ENCODE measurements at regions not wholly inside any gene's neighbourhood (a gene's known extent, or its start where the extent isn't known, plus 50 kb on each side); places are given as distances from the start of the nearest gene placed in this dataset.

- Histone ChIP-seq H3K4me1 (ENCODE audit: insufficient read depth, low read length) (no peaks in the 10 kb centered on the region), H3K36me3 (ENCODE audit: insufficient read depth, low read length) (no peaks in the 10 kb centered on the region), H3K27me3 (ENCODE audit: insufficient read depth, low read length) (no peaks in the 10 kb centered on the region), H3K9ac (ENCODE audit: low read depth, low read length) (no peak overlapping the region), H3K4me3 (ENCODE audit: low read length) (no peak overlapping the region), H3K9me3 (ENCODE audit: insufficient read depth, low read depth, low read length) (no peaks in the 10 kb centered on the region), H3K27ac (ENCODE audit: low read depth, low read length) (no peak overlapping the region)
- WGBS: 100% methylated on average over 3 of the region's 3 CpGs
Measured at GRCh38 chr4:181517491-181517890, 725.7 kb upstream of the TENM3 start.

GRCh38 chr4:181520790-181521189, 722.4 kb upstream of the TENM3 start:
- H3K9me3 ChIP-seq (ENCODE audit: insufficient read depth, low read depth, low read length): no peaks in the 10 kb centered on the region
- H3K27ac ChIP-seq (ENCODE audit: low read depth, low read length): no peak overlapping the region
- H3K36me3 ChIP-seq (ENCODE audit: insufficient read depth, low read length): no peaks in the 10 kb centered on the region
- no peaks in the 10 kb centered on the region for H3K27me3 ChIP-seq (ENCODE audit: insufficient read depth, low read length)
- WGBS: 97% methylated on average over 4 of the region's 4 CpGs
- no peak overlapping the region for H3K9ac ChIP-seq (ENCODE audit: low read depth, low read length)
- H3K4me3 ChIP-seq (ENCODE audit: low read length): no peak overlapping the region
- H3K4me1 ChIP-seq (ENCODE audit: insufficient read depth, low read length): peaks cover 13% of the 10 kb centered on the region

GRCh38 chr4:181523973-181524372, 719.2 kb upstream of the TENM3 start:
- H3K9ac ChIP-seq (ENCODE audit: low read depth, low read length): no peak overlapping the region
- H3K36me3 ChIP-seq (ENCODE audit: insufficient read depth, low read length): no peaks in the 10 kb centered on the region
- H3K4me3 ChIP-seq (ENCODE audit: low read length): no peak overlapping the region
- H3K4me1 ChIP-seq (ENCODE audit: insufficient read depth, low read length): peaks cover 18% of the 10 kb centered on the region
- no peaks in the 10 kb centered on the region for H3K27me3 ChIP-seq (ENCODE audit: insufficient read depth, low read length)
- H3K27ac ChIP-seq (ENCODE audit: low read depth, low read length): no peak overlapping the region
- WGBS: 86% methylated on average over 4 of the region's 8 CpGs
- no peaks in the 10 kb centered on the region for H3K9me3 ChIP-seq (ENCODE audit: insufficient read depth, low read depth, low read length)

- no peaks in the 10 kb centered on the region for H3K27me3 ChIP-seq (ENCODE audit: insufficient read depth, low read length)
- no peak overlapping the region for H3K27ac ChIP-seq (ENCODE audit: low read depth, low read length)
- WGBS: 96% methylated on average over 5 of the region's 5 CpGs
- H3K36me3 ChIP-seq (ENCODE audit: insufficient read depth, low read length): no peaks in the 10 kb centered on the region
- H3K4me3 ChIP-seq (ENCODE audit: low read length): no peak overlapping the region
- no peaks in the 10 kb centered on the region for H3K9me3 ChIP-seq (ENCODE audit: insufficient read depth, low read depth, low read length)
- peaks cover 18% of the 10 kb centered on the region for H3K4me1 ChIP-seq (ENCODE audit: insufficient read depth, low read length)
- H3K9ac ChIP-seq (ENCODE audit: low read depth, low read length): no peak overlapping the region
Measured at GRCh38 chr4:181524499-181524898, 718.7 kb upstream of the TENM3 start.

- H3K9me3 ChIP-seq (ENCODE audit: insufficient read depth, low read depth, low read length): no peaks in the 10 kb centered on the region
- H3K27me3 ChIP-seq (ENCODE audit: insufficient read depth, low read length): no peaks in the 10 kb centered on the region
- H3K4me1 ChIP-seq (ENCODE audit: insufficient read depth, low read length): peaks cover 18% of the 10 kb centered on the region
- H3K27ac ChIP-seq (ENCODE audit: low read depth, low read length): no peak overlapping the region
- H3K4me3 ChIP-seq (ENCODE audit: low read length): no peak overlapping the region
- 75% methylated on average over 2 of the region's 3 CpGs for WGBS
- no peak overlapping the region for H3K9ac ChIP-seq (ENCODE audit: low read depth, low read length)
- H3K36me3 ChIP-seq (ENCODE audit: insufficient read depth, low read length): no peaks in the 10 kb centered on the region
Measured at GRCh38 chr4:181525634-181526033, 717.6 kb upstream of the TENM3 start.

- Histone ChIP-seq H3K4me3 (ENCODE audit: low read length) (no peak overlapping the region), H3K9ac (ENCODE audit: low read depth, low read length) (no peak overlapping the region), H3K4me1 (ENCODE audit: insufficient read depth, low read length) (peaks cover 17% of the 10 kb centered on the region), H3K27me3 (ENCODE audit: insufficient read depth, low read length) (no peaks in the 10 kb centered on the region), H3K36me3 (ENCODE audit: insufficient read depth, low read length) (no peaks in the 10 kb centered on the region), H3K27ac (ENCODE audit: low read depth, low read length) (no peak overlapping the region), H3K9me3 (ENCODE audit: insufficient read depth, low read depth, low read length) (no peaks in the 10 kb centered on the region)
- WGBS: 5% methylated on average over 2 of the region's 4 CpGs
Measured at GRCh38 chr4:181528570-181529184, 714.5 kb upstream of the TENM3 start.

GRCh38 chr4:181529537-181529936, 713.7 kb upstream of the TENM3 start:
- Histone ChIP-seq H3K27me3 (ENCODE audit: insufficient read depth, low read length) (no peaks in the 10 kb centered on the region), H3K36me3 (ENCODE audit: insufficient read depth, low read length) (no peaks in the 10 kb centered on the region), H3K9me3 (ENCODE audit: insufficient read depth, low read depth, low read length) (no peaks in the 10 kb centered on the region), H3K4me3 (ENCODE audit: low read length) (no peak overlapping the region), H3K27ac (ENCODE audit: low read depth, low read length) (no peak overlapping the region), H3K9ac (ENCODE audit: low read depth, low read length) (no peak overlapping the region), H3K4me1 (ENCODE audit: insufficient read depth, low read length) (peaks cover 9% of the 10 kb centered on the region; the same call in 1 of the 2 replicates)
- 98% methylated on average over 3 of the region's 4 CpGs for WGBS

- no peaks in the 10 kb centered on the region for H3K27me3 ChIP-seq (ENCODE audit: insufficient read depth, low read length)
- H3K9me3 ChIP-seq (ENCODE audit: insufficient read depth, low read depth, low read length): no peaks in the 10 kb centered on the region
- H3K9ac ChIP-seq (ENCODE audit: low read depth, low read length): no peak overlapping the region
- H3K4me1 ChIP-seq (ENCODE audit: insufficient read depth, low read length): no peaks in the 10 kb centered on the region
- H3K4me3 ChIP-seq (ENCODE audit: low read length): no peak overlapping the region
- no peaks in the 10 kb centered on the region for H3K36me3 ChIP-seq (ENCODE audit: insufficient read depth, low read length)
- WGBS: 95% methylated on average over 4 of the region's 4 CpGs
- H3K27ac ChIP-seq (ENCODE audit: low read depth, low read length): no peak overlapping the region
Measured at GRCh38 chr4:181536196-181536746, 706.9 kb upstream of the TENM3 start.

GRCh38 chr4:181536811-181537434, 706.3 kb upstream of the TENM3 start:
- Histone ChIP-seq H3K9ac (ENCODE audit: low read depth, low read length) (no peak overlapping the region), H3K4me3 (ENCODE audit: low read length) (no peak overlapping the region), H3K4me1 (ENCODE audit: insufficient read depth, low read length) (no peaks in the 10 kb centered on the region), H3K36me3 (ENCODE audit: insufficient read depth, low read length) (no peaks in the 10 kb centered on the region), H3K9me3 (ENCODE audit: insufficient read depth, low read depth, low read length) (no peaks in the 10 kb centered on the region), H3K27me3 (ENCODE audit: insufficient read depth, low read length) (no peaks in the 10 kb centered on the region), H3K27ac (ENCODE audit: low read depth, low read length) (no peak overlapping the region)
- WGBS: 90% methylated on average over 4 of the region's 5 CpGs

- no peak overlapping the region for H3K4me3 ChIP-seq (ENCODE audit: low read length)
- no peak overlapping the region for H3K9ac ChIP-seq (ENCODE audit: low read depth, low read length)
- H3K27ac ChIP-seq (ENCODE audit: low read depth, low read length): no peak overlapping the region
- 98% methylated on average over 3 of the region's 3 CpGs for WGBS
- H3K9me3 ChIP-seq (ENCODE audit: insufficient read depth, low read depth, low read length): no peaks in the 10 kb centered on the region
- no peaks in the 10 kb centered on the region for H3K4me1 ChIP-seq (ENCODE audit: insufficient read depth, low read length)
- H3K36me3 ChIP-seq (ENCODE audit: insufficient read depth, low read length): no peaks in the 10 kb centered on the region
- H3K27me3 ChIP-seq (ENCODE audit: insufficient read depth, low read length): no peaks in the 10 kb centered on the region
Measured at GRCh38 chr4:181538431-181538830, 704.8 kb upstream of the TENM3 start.

GRCh38 chr4:181541396-181541795, 701.8 kb upstream of the TENM3 start:
- Histone ChIP-seq H3K27ac (ENCODE audit: low read depth, low read length) (no peak overlapping the region), H3K4me3 (ENCODE audit: low read length) (no peak overlapping the region), H3K4me1 (ENCODE audit: insufficient read depth, low read length) (no peaks in the 10 kb centered on the region), H3K9ac (ENCODE audit: low read depth, low read length) (no peak overlapping the region), H3K9me3 (ENCODE audit: insufficient read depth, low read depth, low read length) (no peaks in the 10 kb centered on the region), H3K27me3 (ENCODE audit: insufficient read depth, low read length) (no peaks in the 10 kb centered on the region), H3K36me3 (ENCODE audit: insufficient read depth, low read length) (no peaks in the 10 kb centered on the region)
- WGBS: 89% methylated on average over 2 of the region's 2 CpGs

All from HUES64 (cell line).